NCI-H2196 (cell line): ENCODE measurements at regions not wholly inside any gene's neighbourhood (a gene's known extent, or its start where the extent isn't known, plus 50 kb on each side); places are given as distances from the start of the nearest gene placed in this dataset.

Source experiments
- DNase-seq: peaks from one replicate; lab custom pipeline; 2025; ENCODE audit not compliant: unreplicated experiment; lab: John Stamatoyannopoulos, UW

DNA sequence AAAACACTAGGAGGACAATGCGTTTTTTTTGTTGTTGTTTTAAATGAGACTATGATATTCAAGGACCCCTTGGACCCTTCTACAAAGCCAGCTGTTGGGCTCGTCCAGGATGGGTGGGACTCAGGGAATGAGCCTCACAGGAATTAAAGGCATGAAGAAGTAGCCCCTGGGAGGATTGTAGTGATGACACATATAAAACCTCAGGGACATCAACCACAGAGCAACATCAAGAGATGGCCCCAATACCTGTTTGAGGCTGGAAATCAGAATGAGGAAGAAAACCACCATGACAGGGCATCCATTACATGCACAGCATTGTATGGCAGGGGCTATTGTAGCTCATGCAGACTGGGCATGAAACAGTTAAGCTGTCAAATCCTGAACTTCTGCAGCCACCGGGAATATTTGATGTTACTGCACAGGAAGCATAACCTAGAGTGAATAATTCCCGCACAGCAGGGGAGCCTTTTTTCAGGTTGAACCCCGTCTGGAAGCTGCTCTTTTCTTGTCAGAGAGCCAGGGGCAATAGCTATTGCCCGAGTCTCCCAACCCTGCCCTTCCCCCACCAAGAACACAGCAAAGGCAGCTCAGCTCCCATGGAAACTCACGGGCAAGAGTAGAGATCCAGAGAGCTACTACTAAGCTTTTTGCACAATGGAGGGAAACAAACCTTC, 140.2 kb upstream of the FGGY start:
- no peak for DNase-seq

DNA sequence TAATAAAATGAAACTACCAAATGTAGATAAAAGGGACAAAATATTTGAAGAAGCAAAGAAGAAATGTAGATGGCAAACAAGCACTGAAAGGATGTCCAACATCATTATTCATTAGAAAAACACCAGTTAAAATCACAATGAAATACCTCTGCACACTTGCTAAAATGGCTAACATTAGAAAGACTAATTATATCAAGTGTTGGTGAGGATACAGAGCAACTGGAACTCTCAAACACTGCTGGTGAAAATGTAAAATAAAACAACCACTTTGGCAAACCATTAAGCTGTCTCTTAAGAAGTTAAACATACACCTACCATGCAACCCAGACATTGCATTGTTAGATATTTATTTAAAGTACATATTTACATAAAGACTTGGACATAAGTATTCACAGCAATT, 138.6 kb upstream of the FGGY start:
- DNase-seq = no peak

DNA sequence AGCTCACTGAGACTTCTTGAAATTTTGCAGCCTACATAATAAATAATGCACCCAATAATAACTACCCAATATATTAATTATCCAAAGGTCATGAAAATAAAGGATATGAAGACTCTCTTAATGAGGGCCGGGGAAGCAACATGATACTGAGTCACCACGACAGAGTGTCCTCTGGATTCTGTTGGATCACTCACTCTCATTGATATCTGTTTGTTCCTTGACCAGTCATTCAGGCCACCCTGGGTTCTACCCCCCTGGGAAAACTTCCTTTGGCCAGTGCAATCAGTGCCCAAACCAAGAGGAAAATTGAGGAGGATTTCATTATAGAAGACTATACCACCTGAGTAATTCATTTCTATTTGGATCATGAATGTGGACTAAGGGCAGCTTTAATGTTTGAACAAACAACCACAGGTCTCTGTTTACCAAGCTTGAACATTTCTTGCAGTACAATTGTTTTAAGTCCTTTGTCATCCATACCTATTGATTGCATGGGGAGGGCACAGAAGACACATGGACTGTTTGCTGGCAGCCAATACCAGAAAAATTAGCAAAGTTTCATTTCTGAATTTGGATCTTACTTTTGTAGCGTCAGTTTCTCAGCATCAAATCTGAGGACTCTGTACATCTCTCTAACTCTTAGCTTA, 137.2 kb upstream of the FGGY start:
- DNase-seq = no peak

DNA sequence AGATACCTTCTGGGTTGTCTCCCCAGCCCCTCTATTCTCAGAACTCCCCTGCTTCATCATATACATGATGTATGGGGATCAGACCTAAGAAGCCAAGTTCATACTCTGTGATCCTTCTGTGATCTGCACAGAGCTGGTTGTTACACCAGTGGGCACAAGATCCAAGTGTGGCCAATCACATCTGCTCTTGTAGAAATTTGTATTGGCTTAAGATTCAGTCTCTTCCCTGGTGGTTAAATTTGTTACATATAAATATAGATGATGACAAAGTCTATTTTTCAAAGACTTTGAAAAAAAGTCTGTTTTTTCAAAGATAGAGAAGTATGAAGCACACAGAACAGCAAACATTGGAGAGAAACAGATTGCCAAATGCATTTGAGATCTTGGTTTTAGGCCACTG, 135.8 kb upstream of the FGGY start:
- no peak for DNase-seq

DNA sequence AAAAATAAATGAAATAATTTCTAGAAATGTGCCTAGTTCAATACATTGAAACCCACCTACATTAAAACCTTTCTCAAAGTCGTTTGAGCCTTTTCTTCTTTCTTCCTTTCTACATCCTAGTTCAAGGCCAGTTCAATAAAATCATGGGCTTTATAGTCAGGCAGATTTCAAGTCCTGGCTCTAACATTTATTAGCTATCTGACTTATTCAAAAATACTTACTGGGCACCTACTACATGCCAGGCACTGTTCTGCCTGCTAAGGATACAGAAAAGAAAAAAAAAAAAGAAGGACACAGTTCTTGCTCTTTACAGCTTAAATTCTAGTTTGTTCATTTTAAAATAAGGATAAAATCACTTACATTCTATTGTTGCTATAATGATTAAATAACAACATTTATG, 134.2 kb upstream of the FGGY start:
- no peak for DNase-seq

DNA sequence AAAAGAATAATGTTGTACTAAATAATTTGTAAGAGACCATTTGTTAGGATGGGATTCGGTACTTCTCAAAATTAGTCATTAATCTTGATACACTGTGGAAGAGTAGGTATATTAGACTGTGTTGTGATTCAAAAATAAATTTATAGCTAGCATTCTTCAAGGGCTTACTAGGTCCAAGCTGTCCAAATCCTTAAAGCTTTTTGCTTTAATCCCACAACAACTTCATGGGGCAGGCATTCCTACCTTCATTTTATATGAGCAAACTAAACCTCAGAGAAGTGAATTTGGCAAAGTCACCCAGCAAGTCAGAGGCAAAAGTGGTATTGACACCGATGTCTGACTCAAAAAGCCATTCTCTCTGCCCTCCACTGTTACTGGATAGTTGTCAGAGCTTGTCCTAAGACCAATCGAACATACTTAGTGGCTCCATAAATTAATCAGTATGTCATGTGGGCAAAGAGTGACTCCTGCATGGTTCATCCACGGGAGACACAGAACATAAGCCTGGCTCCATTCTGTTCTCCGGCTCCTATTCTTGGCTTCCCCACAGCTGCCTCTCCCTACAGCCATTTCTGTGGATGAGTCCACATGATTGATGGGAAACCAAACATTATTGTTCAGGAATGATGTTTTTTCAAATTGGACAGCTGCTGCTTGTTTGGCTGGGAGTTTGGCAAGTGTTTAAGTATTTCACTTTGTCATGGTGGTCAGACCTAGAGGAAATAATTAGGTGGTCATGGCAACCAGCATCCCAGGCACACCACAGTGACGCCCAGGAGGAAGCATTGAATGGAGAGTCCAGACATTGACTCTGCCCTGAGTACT, 133.4 kb upstream of the FGGY start:
- no peak for DNase-seq

DNA sequence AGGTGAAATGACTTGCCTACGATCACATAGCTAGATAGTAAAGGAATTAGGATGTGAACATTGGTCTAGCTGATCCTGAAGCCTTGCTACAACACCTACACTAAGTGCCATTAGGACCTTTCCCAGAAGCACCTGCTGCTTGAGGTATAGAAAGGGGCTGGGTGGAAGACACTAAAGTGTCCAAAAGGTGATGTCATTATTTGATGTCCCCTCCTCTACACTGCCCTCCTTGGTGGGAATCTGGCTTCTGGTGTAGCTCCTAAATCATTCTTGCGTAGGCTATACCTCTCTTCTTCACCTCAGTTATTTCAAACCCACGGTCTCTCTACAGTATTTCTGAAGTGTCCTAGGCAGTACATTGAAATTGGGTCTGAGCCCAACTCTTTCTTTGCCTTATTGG, 132.5 kb upstream of the FGGY start:
- DNase-seq = no peak

DNA sequence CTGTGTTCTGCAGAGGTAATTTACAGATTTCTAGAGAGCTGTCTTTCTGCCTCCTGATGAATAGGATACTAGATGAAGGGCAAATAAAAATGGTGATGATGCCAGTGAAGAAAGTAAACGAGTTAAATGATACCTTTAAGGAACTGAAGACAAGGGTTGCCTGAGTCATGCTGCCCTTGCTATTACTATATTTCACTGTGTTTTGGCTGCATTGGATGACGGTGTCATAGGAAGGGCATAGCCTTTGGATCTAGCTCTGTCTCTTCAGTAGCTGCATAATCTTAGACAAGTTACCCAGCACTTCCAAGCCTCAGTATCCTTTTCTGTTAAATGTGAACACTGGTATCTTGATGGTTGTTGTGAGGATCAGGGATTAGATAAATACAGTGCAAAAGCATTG, 131.5 kb upstream of the FGGY start:
- no peak for DNase-seq

DNA sequence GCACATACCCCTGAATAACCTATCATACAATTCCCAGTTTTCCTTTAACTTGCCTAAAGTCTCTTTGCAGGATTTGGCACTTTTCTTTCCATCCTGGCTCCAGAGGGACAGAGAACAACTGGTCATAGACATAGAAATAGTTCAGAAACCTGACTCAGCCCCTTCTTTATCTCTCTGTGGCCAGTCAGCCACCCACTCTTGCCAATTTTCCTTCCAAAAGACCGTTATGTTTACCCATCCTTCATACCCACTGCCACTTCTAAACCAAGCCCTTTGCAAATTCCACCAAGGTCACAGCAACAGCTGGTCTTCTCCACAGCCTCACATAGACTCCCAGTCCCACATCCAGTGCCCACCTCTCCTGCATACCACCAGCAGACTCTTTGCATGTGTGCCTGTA, 127.2 kb upstream of the FGGY start:
- DNase-seq = no peak

DNA sequence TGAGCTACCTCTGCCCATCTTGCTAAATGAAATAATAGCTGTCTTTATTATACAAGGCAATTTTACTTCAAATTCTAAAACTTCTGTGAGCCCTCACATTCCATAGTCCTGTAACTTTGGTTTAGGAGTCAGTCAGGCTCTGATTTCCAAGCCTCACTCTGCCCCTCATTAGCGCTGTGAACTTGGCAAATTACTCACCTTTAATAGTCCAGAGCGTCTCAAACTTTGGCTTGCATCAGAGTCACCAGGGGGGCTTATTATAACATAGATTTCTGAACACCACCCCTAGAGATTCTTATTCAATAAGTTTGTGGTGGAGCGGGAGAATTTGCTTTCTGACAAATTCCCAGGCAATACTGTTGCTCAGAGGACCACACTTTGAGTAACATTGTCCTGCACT, 126.2 kb upstream of the FGGY start:
- no peak for DNase-seq

DNA sequence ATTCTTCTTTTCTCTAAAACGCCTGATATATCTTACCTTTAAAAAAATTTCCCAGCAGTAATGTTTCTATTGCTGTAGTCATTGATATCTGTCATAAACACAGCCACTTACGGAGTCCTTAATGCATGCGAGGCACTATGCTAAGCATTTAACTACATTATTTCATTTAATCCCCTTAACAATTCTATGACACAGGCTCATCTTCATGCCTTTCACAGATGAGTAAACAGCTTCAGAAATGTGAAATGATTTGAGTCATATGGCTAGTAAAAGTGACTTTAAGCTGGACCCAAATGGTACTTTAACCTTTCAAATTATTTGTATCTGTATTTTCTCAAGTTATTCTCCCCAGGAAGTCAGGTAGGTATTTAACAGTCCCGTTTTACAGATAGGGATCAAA, 125.1 kb upstream of the FGGY start:
- no peak for DNase-seq

DNA sequence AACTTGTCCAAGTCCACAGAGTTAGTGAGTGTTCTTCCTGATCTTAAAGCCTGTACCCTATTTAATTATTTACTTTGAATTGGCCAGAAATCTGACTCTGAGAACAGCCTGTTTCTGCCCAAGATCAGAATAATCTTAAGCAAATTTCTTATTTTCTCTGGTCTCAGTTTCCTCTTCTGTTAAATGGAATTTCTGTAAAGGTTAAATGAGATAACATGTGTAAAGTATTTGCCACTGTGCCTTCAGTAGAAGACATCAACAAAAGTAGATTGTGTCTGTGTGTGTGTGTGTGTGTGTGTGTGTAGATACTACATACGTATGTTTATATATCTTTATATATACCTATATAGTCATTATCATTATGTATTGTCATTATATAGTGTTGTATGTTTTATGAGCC, 124.2 kb upstream of the FGGY start:
- no peak for DNase-seq

DNA sequence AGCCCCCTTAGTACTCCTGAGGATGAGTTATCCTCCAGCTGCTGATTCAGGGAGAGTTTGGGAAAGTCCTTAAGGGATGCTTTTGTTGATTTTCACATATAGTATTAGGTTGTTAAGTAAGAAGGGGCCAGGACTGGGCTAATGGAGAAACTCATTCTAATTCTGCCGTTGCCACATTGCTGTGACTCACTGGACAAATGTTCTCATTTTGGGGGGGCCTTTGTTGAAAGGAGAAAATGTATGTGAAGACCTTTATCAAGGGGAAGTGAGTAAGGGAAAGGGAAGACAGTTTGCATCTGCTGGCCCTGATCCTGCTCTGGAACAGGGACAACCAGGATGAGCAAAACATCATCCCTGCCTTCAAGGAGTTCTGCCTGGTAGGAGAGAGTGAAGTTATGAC, 123.2 kb upstream of the FGGY start:
- no peak for DNase-seq

DNA sequence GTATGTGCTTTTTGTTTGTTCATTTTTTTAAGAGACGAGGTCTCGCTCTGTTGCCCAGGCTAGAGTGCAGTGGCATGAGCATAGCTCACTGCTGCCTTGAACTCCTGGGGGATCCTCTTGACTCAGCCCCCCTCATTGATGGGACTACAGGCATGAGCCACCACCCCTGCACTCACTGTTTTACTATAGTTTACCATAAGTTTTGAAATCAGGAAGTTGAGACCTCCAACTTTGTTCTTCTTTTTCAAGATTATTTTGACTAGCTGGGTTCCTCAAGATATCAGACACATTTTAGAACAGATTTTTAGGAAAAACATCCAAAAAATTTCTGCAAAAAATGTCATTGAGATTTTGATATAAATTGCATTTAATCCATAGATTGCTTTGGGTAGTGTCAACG, 120.4 kb upstream of the FGGY start:
- no peak for DNase-seq

DNA sequence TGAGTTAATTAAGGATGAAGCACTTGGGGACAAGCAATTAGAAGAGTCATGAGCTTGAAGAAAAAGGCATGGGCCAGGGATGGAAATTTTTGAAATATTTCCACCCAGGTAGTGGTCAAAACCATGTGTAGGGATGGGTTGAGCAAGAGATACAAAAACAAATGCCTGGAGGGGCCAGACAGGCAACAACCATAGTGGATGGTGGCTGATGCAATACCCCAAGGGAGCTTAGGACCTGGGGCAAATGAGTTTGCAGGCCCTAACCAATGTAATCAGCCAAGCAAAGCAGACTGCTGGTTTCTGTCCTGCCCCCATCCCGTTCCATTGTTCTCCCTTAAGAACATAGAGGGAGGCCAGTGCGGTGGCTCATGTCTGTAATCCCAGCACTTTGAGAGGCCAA, 119.1 kb upstream of the FGGY start:
- no peak for DNase-seq

DNA sequence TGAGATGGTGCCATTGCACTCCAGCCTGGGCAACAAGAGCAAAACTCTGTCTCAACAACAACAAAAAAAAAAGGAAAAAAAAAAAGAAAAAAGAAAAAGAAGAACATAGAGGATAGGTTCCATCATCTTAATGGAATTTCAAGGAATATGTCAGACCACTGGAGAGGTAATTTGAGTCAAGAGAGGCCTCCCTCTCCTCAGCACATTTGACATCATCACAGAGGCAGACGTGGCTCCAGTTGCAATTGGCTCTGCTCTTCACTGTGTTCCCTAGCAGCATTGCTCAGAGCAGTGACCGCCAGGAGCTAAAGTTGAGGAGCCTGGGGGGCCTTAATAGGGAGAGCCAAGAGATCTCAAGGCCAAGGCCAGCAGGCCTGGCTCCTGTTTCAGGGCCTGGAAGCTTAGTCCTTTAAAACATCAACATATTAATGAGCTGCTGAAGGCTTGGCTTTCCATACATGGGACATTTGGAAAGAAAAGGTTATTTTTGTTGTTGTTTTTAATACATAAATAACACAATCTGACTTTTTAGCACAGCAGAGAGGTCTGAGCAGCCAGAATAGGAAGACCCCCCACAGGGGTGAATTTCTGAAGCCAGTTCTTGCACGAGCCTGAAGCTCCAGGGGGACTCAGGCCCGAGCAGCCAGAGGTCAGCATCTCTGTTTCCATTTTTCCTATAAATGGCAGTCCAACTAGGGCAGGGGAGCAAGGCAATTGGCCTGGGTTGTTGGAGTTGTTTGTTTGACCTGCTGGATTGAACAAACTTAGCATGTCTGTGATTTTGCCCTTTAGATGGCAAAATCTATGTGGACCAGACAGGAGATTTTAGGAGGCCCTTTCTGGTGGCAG, 118.3 kb upstream of the FGGY start:
- no peak for DNase-seq

DNA sequence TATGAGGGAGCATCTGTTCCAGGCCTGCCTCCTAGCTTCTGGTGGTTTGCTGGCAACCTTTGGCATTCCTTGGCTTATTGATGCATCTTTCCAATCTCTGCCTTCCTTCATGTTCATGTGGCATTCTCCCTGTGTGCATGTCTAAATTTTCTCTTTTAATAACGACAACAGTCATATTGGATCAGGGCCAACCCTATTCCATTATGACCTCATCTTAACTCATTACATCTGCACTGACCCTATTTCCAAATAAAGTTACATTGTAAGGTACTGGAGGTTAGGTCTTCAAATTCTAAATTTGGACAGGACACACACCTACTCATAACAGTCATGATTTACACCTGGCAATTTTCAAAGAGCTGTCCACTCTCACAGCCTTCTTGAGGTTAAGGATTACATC, 117.2 kb upstream of the FGGY start:
- no peak for DNase-seq

DNA sequence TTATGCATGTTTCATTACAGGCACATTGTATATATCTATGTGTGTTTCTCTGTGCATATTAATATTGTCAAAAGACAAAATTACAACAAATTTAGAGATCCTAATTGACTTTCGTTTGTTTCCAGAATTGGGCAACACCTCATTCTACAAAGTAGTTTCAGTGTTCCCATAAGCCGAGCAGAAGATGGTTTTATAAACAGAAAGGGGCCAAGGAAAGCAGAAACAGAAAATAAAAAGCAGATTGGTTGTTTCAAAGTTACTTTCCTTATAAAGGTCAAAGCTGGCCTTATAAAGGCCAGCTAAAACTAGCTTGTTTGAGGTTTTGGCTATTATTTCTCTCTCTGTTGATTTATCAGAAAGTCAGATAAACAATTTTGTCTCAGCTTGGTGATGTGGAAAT, 116.2 kb upstream of the FGGY start:
- no peak for DNase-seq

DNA sequence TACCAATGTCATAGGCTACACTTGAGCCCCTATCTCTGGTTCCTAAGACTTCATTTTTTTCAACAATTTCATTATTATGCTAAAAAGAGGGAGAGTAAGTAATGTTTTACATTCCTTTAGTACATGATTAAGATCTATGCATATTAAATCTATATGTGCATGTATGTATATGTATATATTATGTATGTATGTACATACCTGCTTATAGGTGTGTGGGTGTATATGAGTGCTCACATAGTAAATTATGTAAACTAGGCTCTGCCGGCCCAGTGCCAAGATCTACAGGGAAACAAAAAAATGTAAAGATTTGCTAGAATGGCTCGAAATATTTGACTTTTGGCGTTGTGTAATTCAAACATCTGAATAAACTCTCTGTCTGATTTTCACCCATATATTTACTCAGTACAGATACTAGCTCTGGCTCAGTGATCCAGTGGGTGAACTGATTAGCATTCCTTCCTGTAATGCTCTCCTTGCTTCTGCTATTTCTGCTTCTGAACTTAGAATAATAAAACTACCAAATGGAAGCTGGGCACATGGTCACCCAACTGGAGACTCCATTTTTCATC, 113.1 kb upstream of the FGGY start:
- DNase-seq = no peak

DNA sequence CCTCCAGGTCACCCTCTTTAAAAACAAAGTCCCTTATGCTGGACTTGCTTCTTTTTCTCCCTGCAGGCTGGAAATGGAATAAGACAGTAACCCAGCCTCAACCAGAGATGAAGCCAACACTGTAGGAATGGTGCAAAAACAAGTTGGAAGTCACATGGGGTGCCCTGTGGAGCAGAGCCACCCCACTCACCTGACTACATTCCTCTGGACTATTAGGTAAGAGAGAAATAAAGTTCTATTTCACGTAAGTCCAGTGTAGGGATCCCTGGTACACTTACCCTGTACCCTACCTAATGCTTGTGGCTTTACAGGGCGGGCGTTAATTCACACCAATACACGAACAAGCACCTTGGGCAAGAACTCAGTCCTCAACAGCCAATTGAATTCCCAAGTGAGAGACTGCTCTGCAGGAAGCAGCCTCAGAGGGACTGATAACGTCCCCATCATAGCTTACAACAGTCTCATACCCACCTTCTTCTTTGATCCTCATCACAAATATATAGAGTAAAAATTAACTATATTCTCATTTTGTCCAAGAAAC, 112.5 kb upstream of the FGGY start:
- DNase-seq = no peak
